SK-N-SH treated with all-trans-retinoic acid at 6 μM for 48 hours (cell line): ENCODE measurements at regions not wholly inside any gene's neighbourhood (a gene's known extent, or its start where the extent isn't known, plus 50 kb on each side); places are given as distances from the start of the nearest gene placed in this dataset.

Experiments
- ATAC-seq: fragments of 200-7000 bp; cut with Tn5 transposase; 3 replicates; pipeline ENCODE4 v1.9.1; 2020; ENCODE audit warnings: mild to moderate bottlenecking, moderate library complexity
- ARNTL ChIP-seq: fragments of 450-650 bp; formaldehyde crosslinking; IDR thresholded peaks from 2 replicates; pipeline ENCODE4 v1.5.0; 2020; ENCODE audit warnings: low read depth, mild to moderate bottlenecking, moderate library complexity, borderline replicate concordance
- BACH2 ChIP-seq: fragments of 250-450 bp; sonication (Bioruptor Pico); IDR thresholded peaks from 2 replicates; pipeline ENCODE4 v1.9.0; 2021; ENCODE audit warnings: mild to moderate bottlenecking, borderline replicate concordance
- ESRRG ChIP-seq: fragments of 250-450 bp; sonication (Bioruptor Pico); IDR thresholded peaks from 2 replicates; pipeline ENCODE4 v1.6.1; 2021; ENCODE audit warnings: mild to moderate bottlenecking
- GLIS3 ChIP-seq: fragments of 250-450 bp; sonication (Bioruptor Pico); IDR thresholded peaks from 2 replicates; pipeline ENCODE4 v1.5.0; 2020; ENCODE audit warnings: mild to moderate bottlenecking, moderate library complexity
- ISL1 ChIP-seq: fragments of 250-450 bp; sonication (Bioruptor Pico); IDR thresholded peaks from 2 replicates; pipeline ENCODE4 v2.1.2; 2022; ENCODE audit warnings: mild to moderate bottlenecking, moderate library complexity
- OSR1 ChIP-seq: fragments of 250-450 bp; sonication (Bioruptor Pico); IDR thresholded peaks from 2 replicates; pipeline ENCODE4 v1.8.0; 2022; ENCODE audit warnings: moderate library complexity, mild to moderate bottlenecking, inconsistent platforms
- RARB ChIP-seq: fragments of 250-450 bp; sonication (Bioruptor Pico); IDR thresholded peaks from 2 replicates; pipeline ENCODE4 v1.8.0; 2021; ENCODE audit warnings: mild to moderate bottlenecking, moderate library complexity
- SNAI2 ChIP-seq: fragments of 250-450 bp; sonication (Bioruptor Pico); IDR thresholded peaks from 2 replicates; pipeline ENCODE4 v1.5.0; 2020; ENCODE audit warnings: mild to moderate bottlenecking, moderate library complexity
- TCF4 ChIP-seq: fragments of 250-450 bp; sonication (Bioruptor Pico); IDR thresholded peaks from 2 replicates; pipeline ENCODE4 v1.8.0; 2021; ENCODE audit warnings: mild to moderate bottlenecking, moderate library complexity, borderline replicate concordance
- TOX ChIP-seq: fragments of 250-450 bp; sonication (Bioruptor Pico); IDR thresholded peaks from 2 replicates; pipeline ENCODE4 v1.8.0; 2021; ENCODE audit warnings: mild to moderate bottlenecking, moderate library complexity, borderline replicate concordance
- ZC3H10 ChIP-seq: fragments of 250-450 bp; sonication (Bioruptor Pico); IDR thresholded peaks from 2 replicates; pipeline ENCODE4 v1.5.1; 2021; ENCODE audit warnings: mild to moderate bottlenecking, moderate library complexity
- ZFP3 ChIP-seq: fragments of 250-450 bp; sonication (Bioruptor Pico); IDR thresholded peaks from 2 replicates; pipeline ENCODE4 v1.5.0; 2020; ENCODE audit warnings: mild to moderate bottlenecking, moderate library complexity
- ZFP30 ChIP-seq: fragments of 450-650 bp; formaldehyde crosslinking; IDR thresholded peaks from 2 replicates; pipeline ENCODE4 v1.5.0; 2022; ENCODE audit warnings: mild to moderate bottlenecking, moderate library complexity
- ZNF565 ChIP-seq: fragments of 450-650 bp; formaldehyde crosslinking; conservative IDR thresholded peaks from 2 replicates; pipeline ENCODE4 v1.5.0; 2020; ENCODE audit warnings: low read depth, mild to moderate bottlenecking, moderate library complexity
- ZNF70 ChIP-seq: fragments of 450-650 bp; formaldehyde crosslinking; IDR thresholded peaks from 2 replicates; pipeline ENCODE4 v1.5.0; 2020; ENCODE audit warnings: mild to moderate bottlenecking, moderate library complexity
- ZNF8 ChIP-seq: fragments of 450-650 bp; formaldehyde crosslinking; IDR thresholded peaks from 2 replicates; pipeline ENCODE4 v1.5.0; 2020; ENCODE audit warnings: mild to moderate bottlenecking, moderate library complexity
- TF ChIP-seq, protein P1 (sequence below): fragments of 250-450 bp; sonication (Bioruptor Pico); IDR thresholded peaks from 2 replicates; pipeline ENCODE4 v1.5.1; 2020; ENCODE audit warnings: low read depth, mild to moderate bottlenecking, moderate library complexity
- TF ChIP-seq, protein P2 (sequence below): fragments of 250-450 bp; sonication (Bioruptor Pico); IDR thresholded peaks from 2 replicates; pipeline ENCODE4 v1.8.0; 2021; ENCODE audit warnings: low read depth, mild to moderate bottlenecking, moderate library complexity, borderline replicate concordance
- TF ChIP-seq, protein P3 (sequence below): fragments of 250-450 bp; sonication (Bioruptor Pico); IDR thresholded peaks from 2 replicates; pipeline ENCODE4 v1.5.1; 2021; ENCODE audit warnings: mild to moderate bottlenecking, moderate library complexity
- TF ChIP-seq, protein P4 (sequence below): fragments of 250-450 bp; sonication (Bioruptor Pico); IDR thresholded peaks from 2 replicates; pipeline ENCODE4 v1.5.0; 2020; ENCODE audit warnings: mild to moderate bottlenecking, moderate library complexity
- TF ChIP-seq, protein P5 (sequence below): fragments of 250-450 bp; sonication (Bioruptor Pico); IDR thresholded peaks from 2 replicates; pipeline ENCODE4 v1.8.0; 2020; ENCODE audit warnings: mild to moderate bottlenecking, moderate library complexity, borderline replicate concordance

DNA sequence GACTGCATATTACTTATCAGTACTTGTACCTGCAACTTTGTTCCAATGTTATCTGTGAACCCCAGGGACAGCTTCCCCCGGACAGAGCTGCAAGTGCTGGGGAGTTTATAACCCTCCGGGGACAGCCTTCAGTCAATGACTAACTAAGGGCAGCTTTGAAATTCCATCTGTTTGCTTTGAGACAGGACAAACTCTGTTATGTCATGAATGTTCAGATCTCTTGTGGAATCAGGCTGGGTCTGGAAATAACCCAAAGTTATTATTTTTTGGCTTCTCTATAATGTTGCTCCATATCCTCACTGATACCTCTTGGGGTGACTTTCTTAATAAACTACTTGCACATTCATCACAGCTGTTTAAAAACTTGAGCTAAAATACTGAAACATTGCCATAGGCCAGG is 617.5 kb upstream of the TLE4 start:
- ATAC-seq = no peak
- TF ChIP-seq, protein P1, sequence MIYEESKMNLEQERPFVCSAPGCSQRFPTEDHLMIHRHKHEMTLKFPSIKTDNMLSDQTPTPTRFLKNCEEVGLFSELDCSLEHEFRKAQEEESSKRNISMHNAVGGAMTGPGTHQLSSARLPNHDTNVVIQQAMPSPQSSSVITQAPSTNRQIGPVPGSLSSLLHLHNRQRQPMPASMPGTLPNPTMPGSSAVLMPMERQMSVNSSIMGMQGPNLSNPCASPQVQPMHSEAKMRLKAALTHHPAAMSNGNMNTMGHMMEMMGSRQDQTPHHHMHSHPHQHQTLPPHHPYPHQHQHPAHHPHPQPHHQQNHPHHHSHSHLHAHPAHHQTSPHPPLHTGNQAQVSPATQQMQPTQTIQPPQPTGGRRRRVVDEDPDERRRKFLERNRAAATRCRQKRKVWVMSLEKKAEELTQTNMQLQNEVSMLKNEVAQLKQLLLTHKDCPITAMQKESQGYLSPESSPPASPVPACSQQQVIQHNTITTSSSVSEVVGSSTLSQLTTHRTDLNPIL = no peak
- TF ChIP-seq, protein P2, sequence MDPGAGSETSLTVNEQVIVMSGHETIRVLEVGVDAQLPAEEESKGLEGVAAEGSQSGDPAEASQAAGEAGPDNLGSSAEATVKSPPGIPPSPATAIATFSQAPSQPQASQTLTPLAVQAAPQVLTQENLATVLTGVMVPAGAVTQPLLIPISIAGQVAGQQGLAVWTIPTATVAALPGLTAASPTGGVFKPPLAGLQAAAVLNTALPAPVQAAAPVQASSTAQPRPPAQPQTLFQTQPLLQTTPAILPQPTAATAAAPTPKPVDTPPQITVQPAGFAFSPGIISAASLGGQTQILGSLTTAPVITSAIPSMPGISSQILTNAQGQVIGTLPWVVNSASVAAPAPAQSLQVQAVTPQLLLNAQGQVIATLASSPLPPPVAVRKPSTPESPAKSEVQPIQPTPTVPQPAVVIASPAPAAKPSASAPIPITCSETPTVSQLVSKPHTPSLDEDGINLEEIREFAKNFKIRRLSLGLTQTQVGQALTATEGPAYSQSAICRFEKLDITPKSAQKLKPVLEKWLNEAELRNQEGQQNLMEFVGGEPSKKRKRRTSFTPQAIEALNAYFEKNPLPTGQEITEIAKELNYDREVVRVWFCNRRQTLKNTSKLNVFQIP (CRISPR knock-in tag) = no peak
- TF ChIP-seq ZC3H10 (CRISPR knock-in tag) (no peak), ZNF8 (CRISPR knock-in tag) (no peak), TOX (CRISPR knock-in tag) (no peak), SNAI2 (CRISPR knock-in tag) (no peak), BACH2 (CRISPR knock-in tag) (no peak), ZFP3 (CRISPR knock-in tag) (no peak), GLIS3 (no peak)
- TF ChIP-seq, protein P3, sequence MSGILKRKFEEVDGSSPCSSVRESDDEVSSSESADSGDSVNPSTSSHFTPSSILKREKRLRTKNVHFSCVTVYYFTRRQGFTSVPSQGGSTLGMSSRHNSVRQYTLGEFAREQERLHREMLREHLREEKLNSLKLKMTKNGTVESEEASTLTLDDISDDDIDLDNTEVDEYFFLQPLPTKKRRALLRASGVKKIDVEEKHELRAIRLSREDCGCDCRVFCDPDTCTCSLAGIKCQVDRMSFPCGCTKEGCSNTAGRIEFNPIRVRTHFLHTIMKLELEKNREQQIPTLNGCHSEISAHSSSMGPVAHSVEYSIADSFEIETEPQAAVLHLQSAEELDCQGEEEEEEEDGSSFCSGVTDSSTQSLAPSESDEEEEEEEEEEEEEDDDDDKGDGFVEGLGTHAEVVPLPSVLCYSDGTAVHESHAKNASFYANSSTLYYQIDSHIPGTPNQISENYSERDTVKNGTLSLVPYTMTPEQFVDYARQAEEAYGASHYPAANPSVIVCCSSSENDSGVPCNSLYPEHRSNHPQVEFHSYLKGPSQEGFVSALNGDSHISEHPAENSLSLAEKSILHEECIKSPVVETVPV (CRISPR knock-in tag) = no peak

DNA sequence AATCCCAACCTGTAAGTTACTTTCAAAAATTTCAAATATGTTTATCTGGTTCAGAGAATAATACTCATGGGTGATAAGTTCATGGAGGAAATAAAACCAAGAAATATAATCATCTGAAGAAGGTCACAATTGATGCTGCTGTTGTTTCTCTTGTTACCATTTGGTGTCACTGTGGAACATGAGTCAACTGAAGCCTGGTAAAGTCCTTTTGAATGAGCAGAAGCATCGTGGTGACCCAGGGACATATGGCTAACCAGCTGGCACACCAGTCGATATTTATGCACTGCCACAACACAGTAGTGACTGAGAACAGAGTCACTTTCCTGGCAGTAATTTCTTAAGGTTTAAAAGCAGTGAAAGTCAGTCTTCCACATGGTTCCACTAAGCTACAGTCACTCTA is 612.9 kb upstream of the TLE4 start:
- TF ChIP-seq SNAI2 (CRISPR knock-in tag) (no peak), OSR1 (no peak), BACH2 (CRISPR knock-in tag) (no peak), GLIS3 (no peak), ARNTL (CRISPR knock-in tag) (no peak), ZFP30 (CRISPR knock-in tag) (no peak), ISL1 (CRISPR knock-in tag) (no peak), ZNF565 (no peak), ZNF8 (CRISPR knock-in tag) (no peak), RARB (CRISPR knock-in tag) (no peak), ESRRG (CRISPR knock-in tag) (no peak), TOX (CRISPR knock-in tag) (no peak), ZNF70 (no peak)
- TF ChIP-seq, protein P4, sequence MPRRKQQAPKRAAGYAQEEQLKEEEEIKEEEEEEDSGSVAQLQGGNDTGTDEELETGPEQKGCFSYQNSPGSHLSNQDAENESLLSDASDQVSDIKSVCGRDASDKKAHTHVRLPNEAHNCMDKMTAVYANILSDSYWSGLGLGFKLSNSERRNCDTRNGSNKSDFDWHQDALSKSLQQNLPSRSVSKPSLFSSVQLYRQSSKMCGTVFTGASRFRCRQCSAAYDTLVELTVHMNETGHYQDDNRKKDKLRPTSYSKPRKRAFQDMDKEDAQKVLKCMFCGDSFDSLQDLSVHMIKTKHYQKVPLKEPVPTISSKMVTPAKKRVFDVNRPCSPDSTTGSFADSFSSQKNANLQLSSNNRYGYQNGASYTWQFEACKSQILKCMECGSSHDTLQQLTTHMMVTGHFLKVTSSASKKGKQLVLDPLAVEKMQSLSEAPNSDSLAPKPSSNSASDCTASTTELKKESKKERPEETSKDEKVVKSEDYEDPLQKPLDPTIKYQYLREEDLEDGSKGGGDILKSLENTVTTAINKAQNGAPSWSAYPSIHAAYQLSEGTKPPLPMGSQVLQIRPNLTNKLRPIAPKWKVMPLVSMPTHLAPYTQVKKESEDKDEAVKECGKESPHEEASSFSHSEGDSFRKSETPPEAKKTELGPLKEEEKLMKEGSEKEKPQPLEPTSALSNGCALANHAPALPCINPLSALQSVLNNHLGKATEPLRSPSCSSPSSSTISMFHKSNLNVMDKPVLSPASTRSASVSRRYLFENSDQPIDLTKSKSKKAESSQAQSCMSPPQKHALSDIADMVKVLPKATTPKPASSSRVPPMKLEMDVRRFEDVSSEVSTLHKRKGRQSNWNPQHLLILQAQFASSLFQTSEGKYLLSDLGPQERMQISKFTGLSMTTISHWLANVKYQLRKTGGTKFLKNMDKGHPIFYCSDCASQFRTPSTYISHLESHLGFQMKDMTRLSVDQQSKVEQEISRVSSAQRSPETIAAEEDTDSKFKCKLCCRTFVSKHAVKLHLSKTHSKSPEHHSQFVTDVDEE = no peak
- TF ChIP-seq, protein P5, sequence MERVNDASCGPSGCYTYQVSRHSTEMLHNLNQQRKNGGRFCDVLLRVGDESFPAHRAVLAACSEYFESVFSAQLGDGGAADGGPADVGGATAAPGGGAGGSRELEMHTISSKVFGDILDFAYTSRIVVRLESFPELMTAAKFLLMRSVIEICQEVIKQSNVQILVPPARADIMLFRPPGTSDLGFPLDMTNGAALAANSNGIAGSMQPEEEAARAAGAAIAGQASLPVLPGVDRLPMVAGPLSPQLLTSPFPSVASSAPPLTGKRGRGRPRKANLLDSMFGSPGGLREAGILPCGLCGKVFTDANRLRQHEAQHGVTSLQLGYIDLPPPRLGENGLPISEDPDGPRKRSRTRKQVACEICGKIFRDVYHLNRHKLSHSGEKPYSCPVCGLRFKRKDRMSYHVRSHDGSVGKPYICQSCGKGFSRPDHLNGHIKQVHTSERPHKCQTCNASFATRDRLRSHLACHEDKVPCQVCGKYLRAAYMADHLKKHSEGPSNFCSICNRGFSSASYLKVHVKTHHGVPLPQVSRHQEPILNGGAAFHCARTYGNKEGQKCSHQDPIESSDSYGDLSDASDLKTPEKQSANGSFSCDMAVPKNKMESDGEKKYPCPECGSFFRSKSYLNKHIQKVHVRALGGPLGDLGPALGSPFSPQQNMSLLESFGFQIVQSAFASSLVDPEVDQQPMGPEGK (CRISPR knock-in tag) = no peak
- TF ChIP-seq, protein P2 (CRISPR knock-in tag) = no peak
- ATAC-seq = no peak

DNA sequence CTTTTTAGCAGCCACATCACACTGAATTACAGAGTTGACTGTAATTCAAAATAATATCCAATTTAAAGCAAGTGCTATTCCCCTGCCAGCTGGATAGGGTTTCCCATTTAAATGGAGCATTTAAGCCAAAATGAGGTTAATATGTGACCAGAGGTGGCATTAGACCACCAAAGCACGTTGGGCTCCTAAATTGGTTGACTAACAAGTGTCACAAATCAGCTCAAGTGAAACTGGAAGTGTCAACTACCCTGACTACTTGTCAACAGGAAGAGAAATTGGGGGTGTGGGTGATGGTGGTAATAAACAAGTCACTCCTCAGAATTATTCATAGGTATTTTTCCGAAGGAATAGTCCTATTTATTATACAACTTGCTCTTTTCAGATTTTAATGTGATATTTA is 609.6 kb upstream of the TLE4 start:
- ATAC-seq = no peak
- TF ChIP-seq ZNF70 (no peak), ZNF565 (no peak), TCF4 (CRISPR knock-in tag) (no peak), GLIS3 (no peak), ISL1 (CRISPR knock-in tag) (no peak), ESRRG (CRISPR knock-in tag) (no peak)
- TF ChIP-seq, protein P5 (CRISPR knock-in tag) = no peak
- TF ChIP-seq, protein P2 (CRISPR knock-in tag) = no peak
